NCI-H345 (cell line): ENCODE measurements at regions not wholly inside any gene's neighbourhood (a gene's known extent, or its start where the extent isn't known, plus 50 kb on each side); places are given as distances from the start of the nearest gene placed in this dataset.
"Not testable (repeated sequence)": the region's sequence is repeated elsewhere in the genome, so short reads cannot be mapped to it uniquely, and the experiment has no call there.

ENCODE experiments used
- DNase-seq: peaks from one replicate; lab custom pipeline; 2025; lab: John Stamatoyannopoulos, UW

GRCh38 chr17:64728041-64728695 lies 66.1 kb upstream of the SMURF2 start:
- DNase-seq: no peak

- DNase-seq: not testable (repeated sequence)
These were observed 63.9 kb upstream of the SMURF2 start for GRCh38 chr17:64726025-64726424.

- DNase-seq: not testable (repeated sequence)
These were observed 62.1 kb upstream of the SMURF2 start for GRCh38 chr17:64724246-64724645.

GRCh38 chr17:64723781-64724180 lies 61.7 kb upstream of the SMURF2 start:
- no peak for DNase-seq

GRCh38 chr17:64721556-64721955 lies 59.4 kb upstream of the SMURF2 start:
- not testable (repeated sequence) for DNase-seq

GRCh38 chr17:64720253-64720652 lies 58.1 kb upstream of the SMURF2 start:
- DNase-seq: not testable (repeated sequence)

- DNase-seq: not testable (repeated sequence)
These were observed 57.4 kb upstream of the SMURF2 start for GRCh38 chr17:64719517-64719916.

- not testable (repeated sequence) for DNase-seq
These were observed 56.7 kb upstream of the SMURF2 start for GRCh38 chr17:64718816-64719215.

GRCh38 chr17:64718058-64718457 lies 56.0 kb upstream of the SMURF2 start:
- DNase-seq: no peak

- not testable (repeated sequence) for DNase-seq
These were observed 54.4 kb upstream of the SMURF2 start for GRCh38 chr17:64716496-64716895.

GRCh38 chr17:64713786-64714185 lies 51.7 kb upstream of the SMURF2 start:
- not testable (repeated sequence) for DNase-seq

- not testable (repeated sequence) for DNase-seq
These were observed 50.6 kb upstream of the SMURF2 start for GRCh38 chr17:64712557-64713351.
